H1 (cell line): ENCODE measurements at regions not wholly inside any gene's neighbourhood (a gene's known extent, or its start where the extent isn't known, plus 50 kb on each side); places are given as distances from the start of the nearest gene placed in this dataset.

Experiments used
- BRCA1 ChIP-seq: IDR thresholded peaks from 2 replicates; pipeline ENCODE4 v1.6.1; 2012; ENCODE audit warnings: low read depth, low read length, improper control_type of control experiment
- CTCF ChIP-seq, 3 experiments: IDR thresholded peaks; 1 replicate in 2 of 3; 2 replicates in 1 of 3; pipeline versions ENCODE4 v1.5.1 to v1.6.1; 2011; ENCODE audit warnings: low read length in 3 of 3, mild to moderate bottlenecking in 3 of 3, inconsistent platforms in 2 of 3, low read depth in 1 of 3, moderate library complexity in 1 of 3; ENCODE audit not compliant: insufficient read depth in 1 of 3; ENCODE audit errors: control extremely low read depth in 1 of 3
- EP300 ChIP-seq, 2 experiments: IDR thresholded peaks; 1 replicate in 1 of 2; 2 replicates in 1 of 2; pipeline ENCODE4 v1.6.1; 2011 to 2012; ENCODE audit warnings: low read depth in 2 of 2, low read length in 2 of 2, mild to moderate bottlenecking in 2 of 2, borderline replicate concordance in 1 of 2, inconsistent platforms in 1 of 2, moderate library complexity in 1 of 2
- MAFK ChIP-seq: IDR thresholded peaks from 2 replicates; pipeline ENCODE4 v1.6.1; 2012; ENCODE audit warnings: low read depth, mild to moderate bottlenecking, improper control_type of control experiment, low read length
- SIX5 ChIP-seq: IDR thresholded peaks from 2 replicates; pipeline ENCODE4 v1.6.1; 2011; ENCODE audit warnings: mild to moderate bottlenecking, low read depth, low read length
- TAF1 ChIP-seq: IDR thresholded peaks from 2 replicates; pipeline ENCODE4 v1.6.1; 2011; ENCODE audit warnings: mild to moderate bottlenecking, low read depth, low read length

- no peak for TF ChIP-seq BRCA1
- TF ChIP-seq SIX5, result no peak
- no peak for TF ChIP-seq CTCF (IDR thresholded peaks at IDR 0.05; ENCODE audit: control extremely low read depth in 1 of 3, insufficient read depth in 1 of 3, low read depth in 1 of 3, low read length in 3 of 3)
- peak; percentile 73; the same call in 1 of the 2 replicates for TF ChIP-seq MAFK
- TF ChIP-seq EP300 (IDR thresholded peaks at IDR 0.05; ENCODE audit: borderline replicate concordance in 1 of 2, low read depth in 2 of 2, low read length in 2 of 2), result no peak
- no peak for TF ChIP-seq TAF1
Measured at GRCh38 chr5:106882035-106882434, 788.7 kb downstream of the EFNA5 start.
